ENCODE measurements at regions not wholly inside any gene's neighbourhood (a gene's known extent, or its start where the extent isn't known, plus 50 kb on each side); places are given as distances from the start of the nearest gene placed in this dataset.

- no peak for DNase-seq
These were observed 245.5 kb upstream of the CXCR4 start for GRCh38 chr2:136363470-136363869.

- DNase-seq: no peak
These were observed 244.9 kb upstream of the CXCR4 start for GRCh38 chr2:136362676-136363390.

GRCh38 chr2:136361521-136361920 lies 243.6 kb upstream of the CXCR4 start:
- DNase-seq: no peak

DNA sequence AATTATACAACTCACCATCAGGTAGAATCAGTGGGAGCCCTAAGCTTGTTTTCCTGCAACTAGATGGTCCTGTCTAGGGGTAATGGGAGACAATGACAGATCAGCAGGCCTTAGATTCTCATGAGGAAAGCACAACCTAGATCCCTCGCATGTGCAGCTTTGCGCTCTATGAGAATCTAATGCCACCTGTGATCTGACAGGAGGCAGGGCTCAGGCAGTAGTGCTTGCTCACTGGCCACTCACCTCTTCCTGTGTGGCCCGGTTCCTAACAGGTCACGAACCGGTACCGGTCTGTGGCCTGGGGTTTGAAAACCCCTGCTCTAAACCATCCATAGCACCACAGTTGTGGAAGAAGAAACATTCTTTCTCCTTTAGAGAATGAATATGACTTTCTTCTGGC lies 242.8 kb upstream of the CXCR4 start:
- DNase-seq: no peak

DNA sequence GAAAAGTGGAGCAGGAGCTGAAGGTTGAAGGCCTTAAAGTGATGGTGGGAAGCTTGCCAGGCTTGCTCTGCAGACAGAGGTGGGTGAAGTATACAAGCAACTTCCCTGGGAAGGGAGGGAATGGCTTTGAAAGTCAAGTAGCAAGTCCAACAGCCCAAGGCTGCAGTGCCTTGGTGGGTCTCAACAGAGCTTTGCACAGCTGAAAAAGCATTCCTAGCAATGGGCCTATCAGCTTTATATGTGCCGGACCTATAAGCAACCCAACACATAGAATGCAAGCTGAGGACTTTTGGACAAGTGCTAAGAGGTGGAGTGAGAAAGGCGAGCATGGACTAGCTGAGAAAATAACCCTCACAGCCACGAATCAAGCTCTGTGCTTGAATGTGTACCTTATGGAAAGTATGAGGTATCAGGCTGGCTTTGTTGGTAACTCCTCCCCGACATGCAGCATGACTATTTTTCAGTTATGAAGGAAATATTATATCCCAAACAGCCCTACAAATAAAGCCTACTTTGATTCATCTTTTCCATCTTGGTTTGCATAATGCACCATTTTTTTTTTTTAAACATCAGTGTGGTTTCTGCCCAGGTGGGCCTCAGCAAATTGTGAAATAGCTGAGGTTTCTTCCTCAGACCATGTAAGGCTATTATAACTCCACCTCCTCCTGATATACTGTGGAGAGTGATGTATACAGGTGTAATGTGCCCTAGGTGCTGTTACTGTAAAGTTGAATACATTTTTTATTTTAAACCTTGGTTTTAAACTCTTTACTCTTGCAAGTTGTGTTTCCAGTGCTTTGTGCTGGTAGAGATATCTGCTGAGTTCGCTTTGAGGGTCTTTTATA lies 241.4 kb upstream of the CXCR4 start:
- no peak for DNase-seq

DNA sequence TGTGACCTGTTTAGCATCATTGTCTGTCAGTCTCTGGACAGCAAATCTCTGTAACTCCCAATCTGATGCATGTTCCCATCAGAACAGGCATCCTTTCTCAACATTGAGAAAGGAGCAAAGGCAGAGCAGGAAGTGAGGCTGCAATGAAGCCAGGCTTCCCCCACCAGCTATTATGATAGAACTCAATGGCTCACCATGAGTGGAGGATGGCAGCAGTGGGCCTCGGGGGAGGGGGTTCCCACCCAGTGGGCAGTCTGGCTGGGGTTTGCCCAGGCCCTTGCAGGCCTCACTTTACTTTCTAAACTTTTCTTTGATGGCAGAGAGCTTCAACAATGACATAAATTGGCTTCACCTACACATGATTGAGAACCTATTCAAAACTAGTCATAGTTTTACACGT lies 240.6 kb upstream of the CXCR4 start:
- no peak for DNase-seq

GRCh38 chr2:136357007-136357380 lies 239.0 kb upstream of the CXCR4 start:
- DNase-seq: no peak

DNA sequence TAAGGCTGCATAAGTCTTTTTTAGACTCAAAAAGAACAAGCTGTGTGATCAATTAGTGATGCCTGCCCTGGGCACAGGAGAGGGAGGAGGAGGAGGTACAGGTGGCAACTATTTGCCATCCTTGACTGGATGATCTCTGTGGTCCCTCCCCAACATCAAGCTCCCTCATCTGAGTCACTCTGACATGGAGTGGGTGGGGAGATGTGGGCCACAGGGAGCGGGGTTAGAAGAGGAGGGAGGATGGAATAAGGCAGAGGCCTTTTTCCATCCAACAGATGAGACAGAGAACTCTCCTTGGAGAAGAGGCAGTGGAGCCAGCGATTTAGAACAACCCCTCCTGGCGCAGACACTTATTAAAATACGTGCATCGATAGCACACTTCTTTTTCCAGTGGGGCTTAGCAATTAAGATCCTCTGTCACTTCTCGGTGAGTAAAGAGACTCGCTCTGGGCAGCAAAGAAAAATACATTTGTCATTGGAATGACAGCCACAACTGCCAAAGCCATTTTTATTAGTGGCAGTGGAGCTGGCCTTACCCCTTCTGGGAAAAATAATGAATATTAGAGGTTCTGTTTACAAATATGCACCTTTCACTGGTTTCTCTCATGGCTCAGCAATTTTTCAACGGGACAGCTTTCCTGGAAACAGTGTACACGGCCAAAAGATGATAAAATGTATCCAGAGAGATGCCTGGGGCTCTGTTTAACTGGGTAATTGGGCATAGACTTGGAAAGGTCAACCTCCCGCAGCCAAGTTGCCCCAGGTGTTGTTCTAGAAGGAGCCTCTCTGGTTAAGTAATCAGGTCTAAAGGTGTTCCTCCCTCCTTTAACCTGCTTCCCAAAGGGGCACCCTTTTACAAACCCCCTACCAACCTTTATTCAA lies 238.4 kb upstream of the CXCR4 start:
- DNase-seq: no peak

- no peak for DNase-seq
These were observed 233.7 kb upstream of the CXCR4 start for GRCh38 chr2:136351684-136352083.

GRCh38 chr2:136347981-136348380 lies 230.0 kb upstream of the CXCR4 start:
- no peak for DNase-seq

GRCh38 chr2:136344339-136344738 lies 226.4 kb upstream of the CXCR4 start:
- DNase-seq: no peak

- no peak for DNase-seq
These were observed 224.2 kb upstream of the CXCR4 start for GRCh38 chr2:136342138-136342537.

GRCh38 chr2:136334967-136335366 lies 217.0 kb upstream of the CXCR4 start:
- no peak for DNase-seq

GRCh38 chr2:136332436-136333095 lies 214.6 kb upstream of the CXCR4 start:
- no peak for DNase-seq

DNA sequence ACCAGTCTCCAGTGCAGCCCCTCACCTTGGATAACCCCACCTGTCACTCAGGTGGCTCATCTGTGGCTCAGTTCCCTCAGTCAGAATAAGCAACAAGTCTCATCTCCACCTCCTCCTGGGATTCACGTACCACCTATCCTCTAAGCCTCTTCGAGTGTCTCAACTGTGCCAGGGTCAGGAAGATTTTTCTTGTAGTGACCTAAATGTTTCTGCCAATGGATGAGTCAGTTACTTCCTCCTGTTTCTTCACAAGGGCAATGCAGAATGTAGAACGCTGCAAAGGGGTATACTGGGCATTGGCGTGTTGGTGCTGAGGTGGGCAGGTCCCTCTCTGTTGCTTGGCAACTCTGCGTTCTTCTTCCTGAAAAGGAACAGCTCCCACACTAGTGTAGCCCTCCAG lies 213.3 kb upstream of the CXCR4 start:
- no peak for DNase-seq

GRCh38 chr2:136328207-136328795 lies 210.4 kb upstream of the CXCR4 start:
- no peak for DNase-seq

DNA sequence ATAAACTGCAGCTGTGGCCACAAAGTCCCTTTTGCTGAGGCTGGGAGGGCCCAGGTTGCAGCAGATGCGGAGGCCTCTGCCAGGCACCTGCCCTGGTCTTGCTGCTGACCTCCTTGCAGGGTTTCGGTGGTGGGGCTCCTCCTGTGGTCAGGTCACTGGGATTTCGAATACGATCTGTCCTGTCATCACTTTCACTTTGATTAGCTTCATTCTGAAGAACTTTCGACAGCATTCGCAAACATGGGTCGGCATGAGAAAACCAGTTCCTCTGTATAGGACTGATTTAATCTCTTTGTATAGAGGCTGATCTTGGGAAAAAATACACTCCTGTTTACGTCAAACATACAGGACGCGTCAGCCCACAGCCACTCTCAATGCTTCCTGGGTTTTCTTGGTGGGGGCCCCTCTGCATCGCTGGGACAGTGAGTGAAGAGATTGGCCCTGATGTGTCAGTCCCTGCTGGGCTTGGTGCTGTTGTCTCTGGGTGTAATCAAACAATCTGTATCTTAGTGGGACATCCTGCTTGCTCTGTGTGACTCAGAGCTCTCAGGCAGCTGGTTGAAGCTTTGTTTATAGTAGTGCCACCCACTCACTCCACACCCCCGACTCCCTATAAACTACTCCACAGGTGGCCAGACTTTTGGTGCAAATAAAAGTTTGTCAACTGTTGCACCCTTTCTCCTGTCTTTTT lies 209.4 kb upstream of the CXCR4 start:
- no peak for DNase-seq

DNA sequence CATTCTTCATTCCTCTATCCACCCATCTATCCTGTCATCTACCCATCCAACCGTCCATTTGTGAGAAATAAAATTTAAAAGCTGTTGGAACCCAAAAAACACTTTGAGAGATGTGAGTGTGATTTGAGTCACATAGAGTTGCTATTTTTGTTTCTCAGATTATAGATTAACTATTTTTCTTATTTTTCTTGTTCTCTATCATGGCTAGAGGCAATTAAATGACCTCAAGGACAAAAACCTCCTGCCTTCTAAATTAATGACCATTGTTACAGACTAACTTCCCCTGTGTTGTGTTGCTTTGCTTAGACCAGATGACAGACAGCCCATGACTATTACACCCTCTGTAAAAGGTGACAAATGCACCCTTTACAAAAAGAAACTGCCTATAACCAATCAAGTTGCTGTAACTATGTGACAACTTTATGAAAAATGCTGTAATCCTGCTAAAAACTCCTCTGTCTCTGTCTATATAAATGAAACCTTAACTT lies 207.9 kb upstream of the CXCR4 start:
- no peak for DNase-seq

GRCh38 chr2:136324966-136325365 lies 207.0 kb upstream of the CXCR4 start:
- DNase-seq: no peak

DNA sequence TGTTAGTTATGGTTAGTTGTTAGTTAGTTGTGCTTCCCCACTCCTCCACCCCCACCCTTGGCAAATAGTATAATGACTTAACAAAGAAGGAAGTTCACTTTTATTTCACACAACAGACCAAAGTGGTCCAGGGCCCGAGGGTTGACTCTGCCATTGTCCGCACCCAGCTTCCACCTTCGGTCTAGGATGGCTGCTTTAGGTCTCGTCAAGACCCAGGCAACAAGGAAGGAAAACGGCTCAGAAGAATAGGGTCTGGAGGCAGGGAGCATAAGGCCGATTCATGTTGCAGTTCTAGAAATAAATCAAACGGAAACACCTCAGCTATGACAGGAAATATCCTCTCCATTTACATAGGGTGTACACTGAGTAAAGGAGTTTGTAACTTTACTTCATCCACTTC lies 206.0 kb upstream of the CXCR4 start:
- no peak for DNase-seq

GRCh38 chr2:136323195-136323594 lies 205.2 kb upstream of the CXCR4 start:
- no peak for DNase-seq

- DNase-seq: no peak
These were observed 204.5 kb upstream of the CXCR4 start for GRCh38 chr2:136322428-136322827.

Measured in NCI-H1436 (cell line).